Endothelial cell of umbilical vein (primary cell): ENCODE measurements at regions not wholly inside any gene's neighbourhood (a gene's known extent, or its start where the extent isn't known, plus 50 kb on each side); places are given as distances from the start of the nearest gene placed in this dataset.

Source experiments
- BruUV-seq: library from RNA; stranded (reverse); fragments of 400-500 nt; replicated peaks from 2 replicates; lab custom pipeline; 2021; lab: Mats Ljungman, UMichigan
- CTCF ChIA-PET: fragments of 300-600, 350-600 bp; sonication (Branson Sonifier 250); formaldehyde crosslinking; loops from one replicate; lab custom pipeline; 2021; ENCODE audit warnings: antibody characterized with exemption, inconsistent platforms; lab: Charles Lee
- POLR2A ChIA-PET: fragments of 300-600, 350-600 bp; sonication (Branson Sonifier 250); formaldehyde crosslinking; loops from one replicate; lab custom pipeline; 2021; ENCODE audit warnings: antibody characterized with exemption, inconsistent platforms; lab: Charles Lee
- DNase-seq: peaks from one replicate; pipeline ENCODE4 v3.0.0-alpha.2; 2011; ENCODE audit warnings: low read depth, low spot score
- FAIRE-seq: peaks from 2 replicates; lab custom pipeline; 2011; peaks lifted over from hg19 to GRCh38; lab: Jason Lieb, UNC
- H2AFZ ChIP-seq: 2 replicates; pipeline ENCODE4 v1.6.0; 2012; ENCODE audit warnings: low read depth, low read length, control low read depth, inconsistent platforms
- H3K27ac ChIP-seq: 2 replicates; pipeline ENCODE4 v1.5.1; 2011; ENCODE audit warnings: low read depth, mild to moderate bottlenecking, control low read depth, low read length, moderate library complexity; ENCODE audit not compliant: insufficient read depth
- H3K27me3 ChIP-seq, 2 experiments: 2 replicates each; pipeline versions ENCODE4 v1.6.0 to v1.6.1; 2011; ENCODE audit warnings: low read length in 2 of 2, mixed read lengths in 1 of 2; ENCODE audit not compliant: control insufficient read depth in 2 of 2, insufficient read depth in 2 of 2
- H3K36me3 ChIP-seq, 2 experiments: 2 replicates in 1 of 2; 3 replicates in 1 of 2; pipeline ENCODE4 v1.5.1; 2011; ENCODE audit warnings: low read length in 2 of 2, mild to moderate bottlenecking in 1 of 2, moderate library complexity in 1 of 2; ENCODE audit not compliant: control insufficient read depth in 2 of 2, insufficient read depth in 2 of 2; ENCODE audit errors: extremely low read depth in 1 of 2
- H3K4me1 ChIP-seq: 3 replicates; pipeline ENCODE4 v1.5.1; 2011; ENCODE audit warnings: mild to moderate bottlenecking, low read length; ENCODE audit not compliant: control insufficient read depth, insufficient read depth; ENCODE audit errors: extremely low read depth
- H3K4me2 ChIP-seq: 2 replicates; pipeline ENCODE4 v1.6.1; 2011; ENCODE audit warnings: low read length, control low read depth, mixed read lengths; ENCODE audit not compliant: insufficient read depth
- H3K4me3 ChIP-seq, 3 experiments: fragments of 200-600 bp in 1 of 3; sonication (generic), shearing (Covaris generic) in 1 of 3; replicated peaks in 1 of 3; 2 replicates each; pipeline ENCODE4 v1.5.1; 2011 to 2016; ENCODE audit warnings: control low read depth in 3 of 3, low read length in 3 of 3, mild to moderate bottlenecking in 2 of 3, inconsistent platforms in 1 of 3, low read depth in 1 of 3, moderate library complexity in 1 of 3; ENCODE audit not compliant: insufficient read depth in 1 of 3
- H3K79me2 ChIP-seq: 2 replicates; pipeline ENCODE4 v1.6.0; 2012; ENCODE audit warnings: low read length, inconsistent platforms; ENCODE audit not compliant: control insufficient read depth, insufficient read depth
- H3K9ac ChIP-seq: replicated peaks from 2 replicates; pipeline ENCODE3; 2011; ENCODE audit warnings: low read length, control low read depth; ENCODE audit not compliant: insufficient read depth; ENCODE audit errors: extremely low read depth
- H3K9me1 ChIP-seq: replicated peaks from 3 replicates; pipeline ENCODE4 v1.6.0; 2011; ENCODE audit warnings: mild to moderate bottlenecking, low read length; ENCODE audit not compliant: control insufficient read depth, insufficient read depth; ENCODE audit errors: extremely low read depth
- H3K9me3 ChIP-seq: replicated peaks from 2 replicates; pipeline ENCODE4 v1.5.1; 2012; ENCODE audit warnings: low read length, inconsistent platforms; ENCODE audit not compliant: control insufficient read depth, insufficient read depth
- H4K20me1 ChIP-seq: replicated peaks from 2 replicates; pipeline ENCODE3; 2011; ENCODE audit warnings: mild to moderate bottlenecking, low read length; ENCODE audit not compliant: control insufficient read depth, insufficient read depth; ENCODE audit errors: extremely low read depth
- EZH2 ChIP-seq: IDR thresholded peaks from 2 replicates; pipeline ENCODE4 v1.6.1; 2012; ENCODE audit warnings: borderline replicate concordance, low read depth, mild to moderate bottlenecking, moderate library complexity, low read length, inconsistent platforms; ENCODE audit not compliant: severe bottlenecking
- FOS ChIP-seq: IDR thresholded peaks from 2 replicates; pipeline ENCODE4 v1.6.1; 2011; ENCODE audit warnings: mild to moderate bottlenecking, low read length, moderate library complexity, borderline replicate concordance; ENCODE audit not compliant: insufficient read depth
- GATA2 ChIP-seq: IDR thresholded peaks from 2 replicates; pipeline ENCODE4 v1.7.0; 2011; ENCODE audit warnings: low read depth, mild to moderate bottlenecking, moderate library complexity, mixed read lengths, low read length; ENCODE audit not compliant: insufficient read length, insufficient read depth
- JUN ChIP-seq: IDR thresholded peaks from 2 replicates; pipeline ENCODE4 v1.6.1; 2011; ENCODE audit warnings: borderline replicate concordance, low read depth; ENCODE audit not compliant: insufficient read length, insufficient read depth
- MYC ChIP-seq: IDR thresholded peaks from one replicate; pipeline ENCODE4 v1.6.1; 2011; ENCODE audit warnings: mild to moderate bottlenecking, low read depth, low read length
- POLR2A ChIP-seq: IDR thresholded peaks from 2 replicates; pipeline ENCODE4 v1.6.1; 2012; ENCODE audit warnings: low read depth, mild to moderate bottlenecking, control low read depth, low read length
- POLR2AphosphoS5 ChIP-seq: IDR thresholded peaks from 2 replicates; pipeline ENCODE4 v1.6.1; 2012; ENCODE audit warnings: low read depth, mild to moderate bottlenecking, control low read depth, low read length, moderate library complexity; ENCODE audit not compliant: insufficient read depth
- dilution Hi-C: fragments of 300-500 bp; cut with MboI; formaldehyde crosslinking; loops from one replicate; pipeline ENCODE4 v1.15.0; 2019; ENCODE audit warnings: low sequenced_read_pairs; ENCODE audit not compliant: extremely low pct_ligation_motif_present
- intact Hi-C: fragments of 100-400 bp; cut with micrococcal nuclease; formaldehyde crosslinking; loops from one replicate; pipeline ENCODE4 v1.10.0; 2022
- TF ChIP-seq, protein P1 (sequence below): IDR thresholded peaks from 2 replicates; pipeline ENCODE4 v1.6.1; 2011; ENCODE audit not compliant: insufficient read depth, insufficient read length
- TF ChIP-seq, protein P2 (sequence below), 2 donors: IDR thresholded peaks; 1 replicate in 1 of 2; 2 replicates in 1 of 2; pipeline ENCODE4 v1.5.1; 2011; ENCODE audit warnings: low read length in 2 of 2, mild to moderate bottlenecking in 2 of 2, moderate library complexity in 2 of 2, control low read depth in 1 of 2, inconsistent platforms in 1 of 2, low read depth in 1 of 2; ENCODE audit not compliant: insufficient read depth in 1 of 2; ENCODE audit errors: extremely low read depth in 1 of 2

DNA sequence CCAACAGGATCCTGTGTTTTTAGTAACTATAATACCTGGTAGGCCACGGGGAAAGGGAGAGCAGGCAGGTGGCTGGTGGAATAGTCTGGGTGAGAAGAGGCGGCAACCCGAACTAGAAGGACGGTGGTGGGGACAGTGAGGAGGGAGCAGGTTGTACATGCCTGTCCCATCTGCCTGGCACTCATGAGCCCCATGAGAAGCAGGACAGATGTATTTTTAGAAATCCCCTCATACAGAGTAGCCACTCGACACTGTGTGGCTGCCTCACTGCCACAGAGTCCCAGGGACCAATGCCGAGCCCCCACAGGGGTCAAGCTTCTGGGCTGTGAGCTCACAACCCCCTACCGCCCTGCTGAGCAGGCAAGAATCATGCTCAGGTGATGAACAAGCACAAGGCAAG, 136.6 kb downstream of the SEC61B start:
- dilution Hi-C loops (no loop called here), intact Hi-C loops (no loop called here)
- no peak for DNase-seq
- H3K27ac ChIP-seq, result no peak overlapping the region
- no peak overlapping the region for H3K4me3 ChIP-seq
- ChIA-PET CTCF (interaction anchor here (1.4 kb wide), 1 partner anchor 15 kb away, joined by 4 read pairs; no protein-coding TSS in a partner anchor), POLR2A (no interaction called here)
- no peaks in the 10 kb centered on the region for H3K79me2 ChIP-seq
- FAIRE-seq, result no peak
- H3K4me1 ChIP-seq, result no peaks in the 10 kb centered on the region
- peaks cover 22 to 34% of the 10 kb centered on the region in 2 experiments for H3K27me3 ChIP-seq
- H3K9ac ChIP-seq, result no peak overlapping the region
- no TSS peak for BruUV-seq
- no peak overlapping the region for H2AFZ ChIP-seq
- no peaks in the 10 kb centered on the region for H3K9me3 ChIP-seq
- no peaks in the 10 kb centered on the region for H3K9me1 ChIP-seq
- TF ChIP-seq MYC, result no peak
- no peaks in the 10 kb centered on the region for H4K20me1 ChIP-seq
- no peak overlapping the region for H3K4me2 ChIP-seq
- H3K36me3 ChIP-seq, result no peaks in the 10 kb centered on the region

DNA sequence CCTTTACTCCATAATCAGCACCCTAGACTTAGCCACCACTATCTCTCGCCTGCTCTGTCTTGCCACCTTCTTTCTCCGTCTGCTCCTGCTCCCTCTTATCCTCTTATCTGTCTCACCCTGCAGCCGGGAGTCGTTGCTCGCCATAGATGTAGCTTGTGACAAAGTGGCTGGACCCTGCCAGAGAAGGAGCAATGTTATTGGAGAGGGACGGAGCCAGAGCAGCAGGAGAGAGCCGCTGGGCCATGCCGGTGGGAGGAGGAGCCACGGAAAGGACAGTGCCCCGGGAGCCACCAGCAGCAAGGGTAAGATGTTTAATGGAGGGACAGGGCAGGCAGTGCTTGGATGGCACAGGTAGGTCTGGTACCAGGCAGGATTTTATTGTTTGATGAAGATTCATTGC, 137.3 kb downstream of the SEC61B start:
- dilution Hi-C loops (no loop called here), intact Hi-C loops (no loop called here)
- Histone ChIP-seq H3K27me3 (peaks cover 22 to 34% of the 10 kb centered on the region in 2 experiments), H3K9me1 (no peaks in the 10 kb centered on the region), H3K9me3 (no peaks in the 10 kb centered on the region), H3K9ac (no peak overlapping the region), H3K27ac (no peak overlapping the region), H3K4me1 (no peaks in the 10 kb centered on the region), H3K79me2 (no peaks in the 10 kb centered on the region), H3K4me3 (no peak overlapping the region), H3K4me2 (no peak overlapping the region), H2AFZ (no peak overlapping the region), H3K36me3 (no peaks in the 10 kb centered on the region), H4K20me1 (no peaks in the 10 kb centered on the region)
- BruUV-seq, result no TSS peak
- FAIRE-seq, result no peak
- CTCF ChIA-PET, result interaction anchor here (1.4 to 1.5 kb wide), 2 partner anchors 10 to 16 kb away, joined by 4 to 5 read pairs; no protein-coding TSS in a partner anchor
- POLR2A ChIA-PET, result no interaction called here
- no peak for DNase-seq
- TF ChIP-seq EZH2, result no peak
- TF ChIP-seq, protein P1, sequence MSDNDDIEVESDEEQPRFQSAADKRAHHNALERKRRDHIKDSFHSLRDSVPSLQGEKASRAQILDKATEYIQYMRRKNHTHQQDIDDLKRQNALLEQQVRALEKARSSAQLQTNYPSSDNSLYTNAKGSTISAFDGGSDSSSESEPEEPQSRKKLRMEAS, result no peak
- TF ChIP-seq GATA2, result no peak
- no peak for TF ChIP-seq MYC
- TF ChIP-seq POLR2A, result no peak
- TF ChIP-seq, protein P2, sequence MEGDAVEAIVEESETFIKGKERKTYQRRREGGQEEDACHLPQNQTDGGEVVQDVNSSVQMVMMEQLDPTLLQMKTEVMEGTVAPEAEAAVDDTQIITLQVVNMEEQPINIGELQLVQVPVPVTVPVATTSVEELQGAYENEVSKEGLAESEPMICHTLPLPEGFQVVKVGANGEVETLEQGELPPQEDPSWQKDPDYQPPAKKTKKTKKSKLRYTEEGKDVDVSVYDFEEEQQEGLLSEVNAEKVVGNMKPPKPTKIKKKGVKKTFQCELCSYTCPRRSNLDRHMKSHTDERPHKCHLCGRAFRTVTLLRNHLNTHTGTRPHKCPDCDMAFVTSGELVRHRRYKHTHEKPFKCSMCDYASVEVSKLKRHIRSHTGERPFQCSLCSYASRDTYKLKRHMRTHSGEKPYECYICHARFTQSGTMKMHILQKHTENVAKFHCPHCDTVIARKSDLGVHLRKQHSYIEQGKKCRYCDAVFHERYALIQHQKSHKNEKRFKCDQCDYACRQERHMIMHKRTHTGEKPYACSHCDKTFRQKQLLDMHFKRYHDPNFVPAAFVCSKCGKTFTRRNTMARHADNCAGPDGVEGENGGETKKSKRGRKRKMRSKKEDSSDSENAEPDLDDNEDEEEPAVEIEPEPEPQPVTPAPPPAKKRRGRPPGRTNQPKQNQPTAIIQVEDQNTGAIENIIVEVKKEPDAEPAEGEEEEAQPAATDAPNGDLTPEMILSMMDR (IDR thresholded peaks at IDR 0.05; ENCODE audit: extremely low read depth in 1 of 2, insufficient read depth in 1 of 2, low read depth in 1 of 2, low read length in 2 of 2), result no peak
- no peak for TF ChIP-seq POLR2AphosphoS5
- no peak for TF ChIP-seq FOS
- no peak for TF ChIP-seq JUN
